22Rv1 (cell line): ENCODE measurements at regions not wholly inside any gene's neighbourhood (a gene's known extent, or its start where the extent isn't known, plus 50 kb on each side); places are given as distances from the start of the nearest gene placed in this dataset.

Experiments used
- CTCF ChIP-seq: fragments of 450-650 bp; IDR thresholded peaks from 2 replicates; pipeline ENCODE4 v1.5.1; 2017; ENCODE audit warnings: mild to moderate bottlenecking
- ZFX ChIP-seq: fragments of 450-650 bp; IDR thresholded peaks from 2 replicates; pipeline ENCODE4 v1.6.1; 2017; ENCODE audit warnings: antibody characterized with exemption, borderline replicate concordance

DNA sequence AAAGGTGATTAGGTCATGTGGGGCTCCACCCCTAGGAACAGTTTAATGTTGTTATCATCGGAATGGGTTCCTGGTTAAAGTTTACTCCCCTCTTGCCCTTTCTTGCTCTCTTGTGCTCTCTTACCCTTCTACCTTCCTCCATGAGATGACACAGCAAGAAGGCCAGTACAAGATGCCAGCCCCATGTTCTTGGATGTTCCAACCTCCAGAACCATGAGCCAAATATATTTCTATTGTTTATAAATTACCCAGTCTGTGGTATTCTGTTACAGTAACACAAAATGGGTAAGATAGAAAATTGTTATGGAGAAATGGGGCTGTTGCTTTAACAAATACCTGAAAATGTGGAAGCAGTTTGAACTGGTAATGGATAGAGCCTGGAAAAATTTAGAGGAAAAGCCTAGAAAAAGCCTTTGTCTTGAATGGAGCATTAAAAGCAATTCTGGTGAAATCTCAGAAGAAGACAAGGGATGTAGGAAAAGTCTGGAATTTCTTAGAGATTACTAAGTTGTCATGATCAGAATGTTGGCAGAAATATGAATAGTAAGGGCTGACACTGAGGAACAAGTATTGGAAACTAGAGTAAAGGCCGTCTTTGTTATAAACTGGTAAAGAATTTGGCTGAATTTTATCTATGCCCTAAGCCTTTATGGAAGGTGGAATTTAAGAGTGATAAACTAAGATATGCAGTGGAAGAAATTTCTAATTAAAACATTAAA lies 53.5 kb upstream of the TSC22D1 start:
- TF ChIP-seq ZFX = no peak
- no peak for TF ChIP-seq CTCF
